IMR-90 (cell line): ENCODE measurements at regions not wholly inside any gene's neighbourhood (a gene's known extent, or its start where the extent isn't known, plus 50 kb on each side); places are given as distances from the start of the nearest gene placed in this dataset.

Experiments
- ATAC-seq: fragments of 200-7000 bp; cut with Tn5 transposase; 2 replicates; pipeline ENCODE4 v1.9.1; 2020; ENCODE audit warnings: low read depth, mild to moderate bottlenecking, moderate library complexity
- BruUV-seq: library from RNA; stranded (reverse); fragments of 400-500 nt; replicated peaks from 2 replicates; lab custom pipeline; 2021; lab: Mats Ljungman, UMichigan
- CTCF ChIA-PET: fragments of 300-600 bp; formaldehyde crosslinking; extraction: SDS; loops from one replicate; lab custom pipeline; 2021; ENCODE audit warnings: antibody characterized with exemption; lab: Yijun Ruan, JAX
- POLR2A ChIA-PET: fragments of 300-600 bp; sonication (Branson Sonifier 250); formaldehyde crosslinking; loops from one replicate; lab custom pipeline; 2022; ENCODE audit warnings: antibody characterized with exemption; ENCODE audit not compliant: unreplicated experiment; lab: Charles Lee
- DNase-seq: peaks from one replicate; pipeline ENCODE4 v3.0.0; 2013
- H2AFZ ChIP-seq: replicated peaks from 2 replicates; pipeline ENCODE3; 2013; ENCODE audit warnings: low read length, mild to moderate bottlenecking; ENCODE audit not compliant: poor library complexity
- H2AK5ac ChIP-seq: 2 replicates; pipeline ENCODE4 v1.6.1; 2013; ENCODE audit warnings: low read depth, low read length, inconsistent platforms
- H2AK9ac ChIP-seq: replicated peaks from 2 replicates; pipeline ENCODE3; 2013; ENCODE audit warnings: mild to moderate bottlenecking, low read depth, low read length, moderate library complexity; ENCODE audit not compliant: poor library complexity
- H2BK120ac ChIP-seq: 2 replicates; pipeline ENCODE4 v1.6.1; 2013; ENCODE audit warnings: low read depth, low read length, inconsistent platforms
- H2BK15ac ChIP-seq: 3 replicates; pipeline ENCODE4 v1.6.1; 2013; ENCODE audit warnings: low read depth, low read length, inconsistent platforms
- H2BK20ac ChIP-seq: 2 replicates; pipeline ENCODE4 v1.6.1; 2013; ENCODE audit warnings: low read depth, mild to moderate bottlenecking, inconsistent platforms, low read length, moderate library complexity
- H2BK5ac ChIP-seq: 2 replicates; pipeline ENCODE4 v1.6.1; 2013; ENCODE audit warnings: mild to moderate bottlenecking, low read depth, low read length, inconsistent platforms; ENCODE audit not compliant: poor library complexity, severe bottlenecking
- H3K14ac ChIP-seq: replicated peaks from 2 replicates; pipeline ENCODE4 v1.6.1; 2013; ENCODE audit warnings: low read depth, low read length, inconsistent platforms
- H3K18ac ChIP-seq: 2 replicates; pipeline ENCODE4 v1.6.1; 2013; ENCODE audit warnings: low read depth, low read length, control low read depth
- H3K23ac ChIP-seq: 2 replicates; pipeline ENCODE4 v1.6.1; 2013; ENCODE audit warnings: low read depth, low read length, inconsistent platforms
- H3K27ac ChIP-seq: 2 replicates; pipeline ENCODE4 v1.5.1; 2013; ENCODE audit warnings: mild to moderate bottlenecking, control low read depth, low read length; ENCODE audit not compliant: insufficient read depth
- H3K27me3 ChIP-seq: 2 replicates; pipeline ENCODE4 v1.6.1; 2013; ENCODE audit warnings: low read length; ENCODE audit not compliant: control insufficient read depth, insufficient read depth
- H3K36me3 ChIP-seq: 2 replicates; pipeline ENCODE4 v1.6.1; 2013; ENCODE audit warnings: low read length, mixed read lengths; ENCODE audit not compliant: control insufficient read depth, insufficient read depth
- H3K4ac ChIP-seq: 2 replicates; pipeline ENCODE4 v1.6.1; 2013; ENCODE audit warnings: low read depth, low read length, inconsistent platforms
- H3K4me1 ChIP-seq: 2 replicates; pipeline ENCODE4 v1.6.1; 2013; ENCODE audit warnings: low read length, mixed read lengths; ENCODE audit not compliant: control insufficient read depth, insufficient read depth
- H3K4me2 ChIP-seq: 2 replicates; pipeline ENCODE4 v1.6.1; 2013; ENCODE audit warnings: low read depth, mild to moderate bottlenecking, control low read depth, low read length, moderate library complexity
- H3K4me3 ChIP-seq: 2 replicates; pipeline ENCODE4 v1.5.1; 2013; ENCODE audit warnings: low read depth, mild to moderate bottlenecking, control low read depth, low read length, moderate library complexity; ENCODE audit not compliant: insufficient read depth
- H3K56ac ChIP-seq: 2 replicates; pipeline ENCODE4 v1.6.1; 2013; ENCODE audit warnings: low read length, inconsistent platforms; ENCODE audit not compliant: insufficient read depth; ENCODE audit errors: extremely low read depth
- H3K79me1 ChIP-seq, 2 experiments: 2 replicates each; pipeline ENCODE4 v1.6.1; 2013; ENCODE audit warnings: low read length in 2 of 2, inconsistent platforms in 1 of 2, low read depth in 1 of 2
- H3K9ac ChIP-seq: 2 replicates; pipeline ENCODE4 v1.6.1; 2013; ENCODE audit warnings: low read depth, low read length, control low read depth
- H3K9me1 ChIP-seq: 2 replicates; pipeline ENCODE4 v1.6.1; 2013; ENCODE audit warnings: low read length, inconsistent platforms; ENCODE audit not compliant: insufficient read depth
- H3K9me3 ChIP-seq: 2 replicates; pipeline ENCODE4 v1.6.1; 2013; ENCODE audit warnings: low read length; ENCODE audit not compliant: control insufficient read depth, insufficient read depth
- H4K20me1 ChIP-seq: 2 replicates; pipeline ENCODE4 v1.6.1; 2013; ENCODE audit warnings: low read length, inconsistent platforms; ENCODE audit not compliant: insufficient read depth
- H4K5ac ChIP-seq: 2 replicates; pipeline ENCODE4 v1.6.1; 2013; ENCODE audit warnings: mild to moderate bottlenecking, low read depth, low read length, control low read depth
- H4K8ac ChIP-seq, 2 experiments: 2 replicates each; pipeline ENCODE4 v1.6.1; 2013; ENCODE audit warnings: low read depth in 2 of 2, low read length in 2 of 2, control low read depth in 1 of 2, inconsistent platforms in 1 of 2
- H4K91ac ChIP-seq: 2 replicates; pipeline ENCODE4 v1.6.1; 2013; ENCODE audit warnings: low read depth, low read length, inconsistent platforms; ENCODE audit not compliant: insufficient read depth
- MAFK ChIP-seq: IDR thresholded peaks from 2 replicates; pipeline ENCODE4 v1.6.1; 2012; ENCODE audit warnings: low read depth, low read length, improper control_type of control experiment
- MXI1 ChIP-seq: IDR thresholded peaks from 2 replicates; pipeline ENCODE4 v1.6.1; 2012; ENCODE audit warnings: low read depth, mild to moderate bottlenecking, low read length, moderate library complexity, borderline replicate concordance
- NFE2L2 ChIP-seq: fragments of 150-350 bp; IDR thresholded peaks from 2 replicates; pipeline ENCODE4 v1.6.1; 2016; ENCODE audit warnings: low read depth, mild to moderate bottlenecking, low read length
- POLR2A ChIP-seq: IDR thresholded peaks from 2 replicates; pipeline ENCODE4 v1.6.1; 2012; ENCODE audit warnings: mild to moderate bottlenecking, low read depth, low read length
- RAD21 ChIP-seq: IDR thresholded peaks from 2 replicates; pipeline ENCODE4 v1.6.1; 2012; ENCODE audit warnings: low read length, improper control_type of control experiment
- RCOR1 ChIP-seq: IDR thresholded peaks from 2 replicates; pipeline ENCODE4 v1.6.1; 2012; ENCODE audit warnings: mild to moderate bottlenecking, low read length, improper control_type of control experiment; ENCODE audit not compliant: insufficient replicate concordance
- WGBS, 2 experiments: methylation state at CpG; one replicate each; pipeline versions ENCODE4 v1.1.5 to v1.1.7; 2013; ENCODE audit warnings: missing lambda C conversion rate in 2 of 2; ENCODE audit not compliant: insufficient read length in 1 of 2; ENCODE audit errors: extremely low coverage in 2 of 2; 5-methylcytosine and 5-hydroxymethylcytosine counted together
- dilution Hi-C: fragments of 300-500 bp; cut with HindIII; formaldehyde crosslinking; loops from one replicate; pipeline ENCODE4 v1.14.3; 2018; ENCODE audit warnings: low sequenced_read_pairs; ENCODE audit not compliant: unreplicated experiment
- in situ Hi-C: fragments of 300-500 bp; cut with MboI; formaldehyde crosslinking; loops from 3 replicates; pipeline ENCODE4 v1.14.3; 2019; ENCODE audit warnings: low sequenced_read_pairs, inconsistent platforms, mixed read lengths
- intact Hi-C: fragments of 100-400 bp; cut with micrococcal nuclease; formaldehyde crosslinking; loops from 2 replicates; pipeline ENCODE4 v1.10.0; 2022
- TF ChIP-seq, protein P1 (sequence below): fragments of 150-350 bp; IDR thresholded peaks from 2 replicates; pipeline ENCODE4 v1.6.1; 2017; ENCODE audit warnings: mild to moderate bottlenecking, antibody characterized with exemption, low read length, low read depth

GRCh38 chr3:109923431-109923830, 586.1 kb upstream of the DPPA4 start:
- no peaks in the 10 kb centered on the region for H3K36me3 ChIP-seq
- no peak overlapping the region for H3K14ac ChIP-seq
- ChIA-PET CTCF (no interaction called here), POLR2A (no interaction called here)
- H2BK5ac ChIP-seq = no peak overlapping the region
- H3K27ac ChIP-seq = no peak overlapping the region
- dilution Hi-C loops = no loop called here
- H2AK9ac ChIP-seq = no peak overlapping the region
- no peak for ATAC-seq
- 0 out of 2 replicates have a peak overlapping the region, but pooled peaks have one; percentile 20 for H2BK120ac ChIP-seq
- no peak overlapping the region for H3K23ac ChIP-seq
- H3K56ac ChIP-seq = no peak overlapping the region
- no peak overlapping the region for H3K4me2 ChIP-seq
- no peak overlapping the region for H2AK5ac ChIP-seq
- H4K91ac ChIP-seq = no peak overlapping the region; the same call in 1 of the 2 replicates
- H3K79me1 ChIP-seq = no peaks in the 10 kb centered on the region
- H2BK20ac ChIP-seq = peak overlapping the region; percentile 53; the same call in 1 of the 2 replicates
- intact Hi-C loops = no loop called here
- H4K8ac ChIP-seq = no peak overlapping the region
- H3K9me1 ChIP-seq = no peaks in the 10 kb centered on the region
- H3K4ac ChIP-seq = no peak overlapping the region; the same call in 1 of the 2 replicates
- H3K4me3 ChIP-seq = no peak overlapping the region
- no TSS peak for BruUV-seq
- no peak overlapping the region for H3K9ac ChIP-seq
- no peak overlapping the region for H2AFZ ChIP-seq
- no CpG with 5 or more reads among the region's 3 CpGs for WGBS, 2 experiments
- H3K4me1 ChIP-seq = peaks cover 7% of the 10 kb centered on the region
- TF ChIP-seq MXI1 = no peak
- no peak for TF ChIP-seq POLR2A
- TF ChIP-seq RAD21 = no peak
- TF ChIP-seq, protein P1, sequence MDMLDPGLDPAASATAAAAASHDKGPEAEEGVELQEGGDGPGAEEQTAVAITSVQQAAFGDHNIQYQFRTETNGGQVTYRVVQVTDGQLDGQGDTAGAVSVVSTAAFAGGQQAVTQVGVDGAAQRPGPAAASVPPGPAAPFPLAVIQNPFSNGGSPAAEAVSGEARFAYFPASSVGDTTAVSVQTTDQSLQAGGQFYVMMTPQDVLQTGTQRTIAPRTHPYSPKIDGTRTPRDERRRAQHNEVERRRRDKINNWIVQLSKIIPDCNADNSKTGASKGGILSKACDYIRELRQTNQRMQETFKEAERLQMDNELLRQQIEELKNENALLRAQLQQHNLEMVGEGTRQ = no peak
- no peak for TF ChIP-seq NFE2L2
- no peak for TF ChIP-seq RCOR1
- TF ChIP-seq MAFK = no peak
- no peaks in the 10 kb centered on the region for H4K20me1 ChIP-seq
- DNase-seq = no peak
- H2BK15ac ChIP-seq = peak overlapping the region; percentile 79; the same call in 1 of the 3 replicates
- H3K18ac ChIP-seq = no peak overlapping the region
- H4K5ac ChIP-seq = no peak overlapping the region
- no peaks in the 10 kb centered on the region for H3K27me3 ChIP-seq
- no peaks in the 10 kb centered on the region for H3K9me3 ChIP-seq
- in situ Hi-C loops = no loop called here
